ENCODE measurements at regions not wholly inside any gene's neighbourhood (a gene's known extent, or its start where the extent isn't known, plus 50 kb on each side); places are given as distances from the start of the nearest gene placed in this dataset.

DNA sequence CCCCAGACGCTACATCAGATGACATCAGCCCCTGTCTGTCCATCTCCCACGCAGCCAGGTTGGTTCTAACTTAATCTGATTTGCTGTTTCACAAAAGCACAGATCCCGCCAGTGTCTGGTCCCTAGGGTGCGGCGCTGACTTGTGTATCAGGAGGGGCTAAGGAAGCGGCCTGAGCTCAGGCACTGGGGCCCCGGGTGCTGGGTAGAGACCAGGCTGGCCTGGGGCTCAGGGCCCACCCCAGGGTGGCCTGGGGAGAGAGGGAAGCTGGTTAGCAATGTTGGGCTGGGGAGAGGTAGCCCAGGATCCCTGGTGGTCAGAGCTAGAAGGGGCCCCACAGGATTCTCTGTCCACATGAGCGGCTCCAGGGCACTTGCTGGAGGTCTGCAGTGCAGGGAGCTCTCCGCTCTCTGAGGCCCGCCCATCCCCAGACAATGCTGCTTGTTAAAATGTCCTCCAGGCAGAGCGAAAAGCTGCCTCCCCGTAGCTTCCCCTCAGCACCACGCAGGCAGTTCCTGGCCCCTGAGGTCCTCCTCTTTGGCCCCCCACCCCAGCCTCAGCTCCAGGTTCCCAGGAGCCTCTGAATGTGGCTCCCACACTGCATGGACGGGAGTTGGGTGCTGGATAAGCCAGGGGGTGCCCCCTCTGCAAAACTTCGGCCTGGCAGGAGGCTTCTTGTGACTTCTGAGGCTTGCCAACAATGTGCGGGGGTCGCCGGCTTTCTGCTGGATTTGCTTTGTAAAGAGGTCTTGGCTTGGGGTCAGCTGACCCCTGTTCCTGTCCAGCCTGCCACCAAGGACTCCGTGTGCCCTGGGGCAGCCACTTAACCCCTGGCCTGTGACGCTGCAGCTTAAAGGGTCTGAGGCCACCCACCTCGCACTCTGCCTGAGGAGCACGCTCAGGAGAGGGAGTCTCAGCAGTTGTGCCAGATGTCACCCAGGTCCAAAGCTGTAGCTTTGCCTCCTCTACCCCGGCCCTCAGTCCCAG, 112.9 kb downstream of the CPZ start:
- in situ Hi-C loops (cut with MboI; ENCODE audit: low pct_unique_long_range_greater_than_20kb, low sequenced_read_pairs, unreplicated experiment): no loop called here
- no peak for DNase-seq (ENCODE audit: low spot score)
- TF ChIP-seq, protein P1, sequence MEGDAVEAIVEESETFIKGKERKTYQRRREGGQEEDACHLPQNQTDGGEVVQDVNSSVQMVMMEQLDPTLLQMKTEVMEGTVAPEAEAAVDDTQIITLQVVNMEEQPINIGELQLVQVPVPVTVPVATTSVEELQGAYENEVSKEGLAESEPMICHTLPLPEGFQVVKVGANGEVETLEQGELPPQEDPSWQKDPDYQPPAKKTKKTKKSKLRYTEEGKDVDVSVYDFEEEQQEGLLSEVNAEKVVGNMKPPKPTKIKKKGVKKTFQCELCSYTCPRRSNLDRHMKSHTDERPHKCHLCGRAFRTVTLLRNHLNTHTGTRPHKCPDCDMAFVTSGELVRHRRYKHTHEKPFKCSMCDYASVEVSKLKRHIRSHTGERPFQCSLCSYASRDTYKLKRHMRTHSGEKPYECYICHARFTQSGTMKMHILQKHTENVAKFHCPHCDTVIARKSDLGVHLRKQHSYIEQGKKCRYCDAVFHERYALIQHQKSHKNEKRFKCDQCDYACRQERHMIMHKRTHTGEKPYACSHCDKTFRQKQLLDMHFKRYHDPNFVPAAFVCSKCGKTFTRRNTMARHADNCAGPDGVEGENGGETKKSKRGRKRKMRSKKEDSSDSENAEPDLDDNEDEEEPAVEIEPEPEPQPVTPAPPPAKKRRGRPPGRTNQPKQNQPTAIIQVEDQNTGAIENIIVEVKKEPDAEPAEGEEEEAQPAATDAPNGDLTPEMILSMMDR (IDR thresholded peaks at IDR 0.05; ENCODE audit: extremely low read depth, insufficient read depth, missing control alignments): no peak

DNA sequence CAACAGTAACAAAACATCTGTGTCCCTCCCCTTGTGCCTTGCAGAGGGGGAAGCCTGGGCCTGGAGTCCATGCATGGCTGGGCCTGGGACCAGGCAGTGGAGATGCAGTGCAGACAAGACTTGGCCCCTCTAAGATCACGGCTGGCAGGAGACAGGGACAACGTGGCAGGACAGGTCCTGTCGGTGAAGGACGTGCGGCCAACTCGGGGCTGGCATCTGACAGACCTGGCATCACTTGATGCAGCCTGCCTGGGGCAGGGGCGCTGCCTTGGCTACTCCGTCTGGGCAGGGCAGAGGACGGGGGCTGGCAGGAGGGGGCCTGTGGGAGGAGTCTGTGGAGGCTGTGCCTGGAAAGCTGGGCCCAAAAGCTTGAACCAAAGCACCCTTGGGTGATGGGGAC, 112.1 kb downstream of the CPZ start:
- TF ChIP-seq, protein P1 (IDR thresholded peaks at IDR 0.05; ENCODE audit: extremely low read depth, insufficient read depth, missing control alignments): no peak
- in situ Hi-C loops (cut with MboI; ENCODE audit: low pct_unique_long_range_greater_than_20kb, low sequenced_read_pairs, unreplicated experiment): no loop called here
- DNase-seq (ENCODE audit: low spot score): no peak

DNA sequence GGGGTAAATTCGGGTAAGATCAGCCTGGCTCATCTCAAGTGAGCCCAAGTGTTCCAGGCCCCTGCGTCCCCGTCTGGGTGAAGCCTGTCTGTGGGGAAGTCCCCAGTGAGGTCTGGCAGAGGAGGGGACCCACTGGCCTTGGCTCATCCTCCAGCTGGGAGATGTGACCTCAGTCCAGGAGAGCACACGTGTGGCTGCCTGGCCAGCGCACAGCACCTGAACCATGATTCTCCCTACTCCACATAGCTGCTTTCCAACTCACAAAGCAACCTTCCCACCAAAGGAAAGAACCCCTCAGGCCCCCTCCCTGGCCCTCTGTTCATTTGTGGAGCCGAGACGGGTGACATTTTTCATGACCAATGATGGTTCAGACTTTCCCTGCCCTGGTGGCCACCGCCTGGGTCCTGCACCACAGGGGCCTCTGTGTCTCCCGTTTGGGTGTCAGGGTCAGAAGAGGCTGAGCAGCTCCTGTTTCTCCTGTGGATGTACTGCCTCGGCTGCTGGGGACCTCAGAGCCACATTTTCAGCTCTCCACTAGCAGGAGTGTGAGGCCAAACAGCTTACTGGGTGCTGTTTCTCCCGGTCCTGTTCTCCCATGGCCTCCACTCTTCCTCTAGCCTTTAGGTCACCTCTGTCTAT, 111.4 kb downstream of the CPZ start:
- DNase-seq (ENCODE audit: low spot score): no peak
- TF ChIP-seq, protein P1 (IDR thresholded peaks at IDR 0.05; ENCODE audit: extremely low read depth, insufficient read depth, missing control alignments): no peak
- in situ Hi-C loops (cut with MboI; ENCODE audit: low pct_unique_long_range_greater_than_20kb, low sequenced_read_pairs, unreplicated experiment): no loop called here

DNA sequence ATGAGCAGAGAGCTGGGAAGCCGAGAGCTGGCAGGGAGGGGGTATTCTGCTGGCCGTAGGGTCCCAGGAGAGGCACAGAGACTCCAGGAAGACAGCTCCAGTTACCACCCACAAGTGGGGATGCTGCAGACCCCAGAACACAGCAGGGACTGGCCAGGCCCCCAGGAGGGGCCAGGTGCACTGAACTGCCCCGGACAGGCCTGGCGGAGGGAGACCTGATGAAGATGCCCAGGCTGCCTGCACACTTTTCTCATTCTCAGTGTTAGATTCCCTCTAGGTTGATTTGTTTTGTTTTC, 110.8 kb downstream of the CPZ start:
- TF ChIP-seq, protein P1 (IDR thresholded peaks at IDR 0.05; ENCODE audit: extremely low read depth, insufficient read depth, missing control alignments): no peak
- in situ Hi-C loops (cut with MboI; ENCODE audit: low pct_unique_long_range_greater_than_20kb, low sequenced_read_pairs, unreplicated experiment): no loop called here
- DNase-seq (ENCODE audit: low spot score): no peak

DNA sequence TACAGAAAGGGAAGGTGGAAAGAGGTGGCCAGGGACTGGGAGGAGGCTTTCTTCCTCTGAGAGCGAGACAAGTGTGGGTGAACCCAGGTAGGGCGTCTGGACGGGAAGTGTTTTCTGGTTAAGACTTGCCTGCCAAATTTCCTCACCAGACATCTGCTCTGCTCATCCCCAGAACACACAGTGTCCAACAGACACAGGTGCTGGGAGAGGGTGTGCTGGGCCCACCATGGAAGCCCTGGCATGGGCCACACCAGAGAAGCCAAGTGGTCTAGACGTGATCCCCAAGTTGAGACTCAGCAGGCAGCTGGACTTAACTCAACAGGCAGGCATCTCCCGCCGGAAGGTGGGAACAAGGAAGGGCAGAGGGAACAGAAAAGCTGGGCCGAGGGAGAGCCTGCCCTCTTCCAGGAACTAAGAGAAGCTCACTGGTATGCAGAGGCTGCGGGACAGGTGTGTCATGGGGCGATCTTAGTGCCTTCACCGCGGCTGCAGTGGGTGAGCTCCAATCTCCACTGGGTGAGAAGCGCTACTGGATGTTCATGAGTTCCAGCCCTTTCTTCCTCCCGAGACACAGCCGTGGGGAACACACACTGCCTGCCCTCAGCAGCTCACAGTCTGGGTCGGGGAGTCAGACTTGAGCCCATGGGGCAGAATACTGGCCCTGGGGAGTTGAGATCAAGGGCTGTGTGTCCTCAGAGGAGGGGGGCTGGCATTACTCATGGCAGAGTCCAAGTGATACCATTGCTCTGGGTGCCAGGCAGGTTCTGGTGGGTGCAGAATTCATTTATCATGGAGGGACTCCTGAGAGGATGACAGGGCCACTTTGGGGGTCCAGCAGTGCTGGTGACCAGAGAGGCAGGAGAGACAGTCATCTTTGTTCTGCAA, 110.2 kb downstream of the CPZ start:
- TF ChIP-seq, protein P1 (IDR thresholded peaks at IDR 0.05; ENCODE audit: extremely low read depth, insufficient read depth, missing control alignments): no peak

DNA sequence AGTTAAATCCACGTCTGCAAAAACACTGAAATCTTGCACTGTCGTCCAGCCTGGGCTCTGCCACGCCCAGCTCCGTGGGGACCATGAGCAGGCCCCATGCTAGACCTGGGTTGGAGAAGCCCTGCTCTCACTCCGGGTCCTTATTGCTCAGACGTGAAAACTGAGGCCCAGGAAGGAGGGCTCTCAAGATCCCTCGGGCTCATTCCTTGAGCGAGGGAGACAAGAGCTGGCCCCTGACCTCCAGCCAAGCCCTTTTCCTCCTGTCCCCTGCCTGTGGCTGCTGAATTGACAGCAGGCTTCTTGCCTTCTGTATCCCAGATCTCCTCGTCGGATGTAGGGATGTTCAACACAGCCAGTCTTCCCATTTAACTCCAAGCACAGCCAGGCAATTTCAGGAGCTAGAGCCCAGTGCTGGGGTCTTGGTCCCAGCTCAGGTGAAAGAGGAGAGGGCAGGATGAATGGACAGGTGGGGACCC, 109.5 kb downstream of the CPZ start:
- DNase-seq (ENCODE audit: low spot score): no peak
- in situ Hi-C loops (cut with MboI; ENCODE audit: low pct_unique_long_range_greater_than_20kb, low sequenced_read_pairs, unreplicated experiment): no loop called here

More for the DNA sequence above, 110.2 kb downstream of the CPZ start:
- in situ Hi-C loops (cut with MboI; ENCODE audit: low pct_unique_long_range_greater_than_20kb, low sequenced_read_pairs, unreplicated experiment): no loop called here
- no peak for DNase-seq (ENCODE audit: low spot score)

More for the DNA sequence above, 109.5 kb downstream of the CPZ start:
- TF ChIP-seq, protein P1 (IDR thresholded peaks at IDR 0.05; ENCODE audit: extremely low read depth, insufficient read depth, missing control alignments): no peak

Data from GM13977 (cell line).